GM12878 (cell line): ENCODE measurements at regions not wholly inside any gene's neighbourhood (a gene's known extent, or its start where the extent isn't known, plus 50 kb on each side); places are given as distances from the start of the nearest gene placed in this dataset.

Experiments
- ATF7 ChIP-seq: fragments of 450-650 bp; IDR thresholded peaks from 2 replicates; pipeline ENCODE4 v1.6.1; 2016; ENCODE audit warnings: low read depth, mild to moderate bottlenecking
- BCL11A ChIP-seq: IDR thresholded peaks from 2 replicates; pipeline ENCODE4 v1.6.1; 2011; ENCODE audit warnings: low read depth, low read length
- CREB1 ChIP-seq: IDR thresholded peaks from 2 replicates; pipeline ENCODE4 v1.6.1; 2012; ENCODE audit warnings: low read depth, mild to moderate bottlenecking, inconsistent platforms
- CREM ChIP-seq: IDR thresholded peaks from 2 replicates; pipeline ENCODE4 v1.6.1; 2014; ENCODE audit warnings: antibody characterized with exemption, low read depth
- DPF2 ChIP-seq: fragments of 450-650 bp; IDR thresholded peaks from 2 replicates; pipeline ENCODE4 v1.6.1; 2017; ENCODE audit warnings: mild to moderate bottlenecking
- GABPA ChIP-seq: IDR thresholded peaks from 2 replicates; pipeline ENCODE4 v1.6.1; 2014; ENCODE audit warnings: antibody characterized with exemption, low read depth, mild to moderate bottlenecking, inconsistent platforms
- IKZF2 ChIP-seq, 2 experiments: fragments of 450-650 bp; IDR thresholded peaks; 2 replicates each; pipeline ENCODE4 v1.6.1; 2017; ENCODE audit warnings: mild to moderate bottlenecking in 2 of 2, moderate library complexity in 2 of 2
- IRF4 ChIP-seq: IDR thresholded peaks from 2 replicates; pipeline ENCODE4 v1.6.1; 2011; ENCODE audit warnings: low read depth, low read length
- JUNB ChIP-seq: IDR thresholded peaks from 2 replicates; pipeline ENCODE4 v1.6.1; 2016; ENCODE audit warnings: antibody characterized with exemption, mild to moderate bottlenecking
- MEF2A ChIP-seq: IDR thresholded peaks from 2 replicates; pipeline ENCODE4 v1.6.1; 2011; ENCODE audit warnings: low read depth, mild to moderate bottlenecking, low read length, moderate library complexity; ENCODE audit not compliant: insufficient read depth
- MEF2B ChIP-seq: fragments of 450-650 bp; IDR thresholded peaks from 2 replicates; pipeline ENCODE4 v1.6.1; 2018; ENCODE audit warnings: mild to moderate bottlenecking, moderate library complexity; ENCODE audit not compliant: partially characterized antibody, poor library complexity, severe bottlenecking
- NBN ChIP-seq: fragments of 450-650 bp; IDR thresholded peaks from 2 replicates; pipeline ENCODE4 v1.6.1; 2016
- NFIC ChIP-seq: IDR thresholded peaks from 2 replicates; pipeline ENCODE4 v1.6.1; 2012; ENCODE audit warnings: low read depth, mild to moderate bottlenecking, inconsistent platforms, low read length, moderate library complexity
- SREBF1 ChIP-seq: IDR thresholded peaks from 2 replicates; pipeline ENCODE4 v1.6.1; 2012; ENCODE audit warnings: mild to moderate bottlenecking, low read length
- SUZ12 ChIP-seq: fragments of 200-600 bp; sonication (generic); IDR thresholded peaks from one replicate; pipeline ENCODE4 v1.6.1; 2018; ENCODE audit warnings: antibody characterized with exemption, mild to moderate bottlenecking; ENCODE audit not compliant: unreplicated experiment
- YY1 ChIP-seq: IDR thresholded peaks from 2 replicates; pipeline ENCODE4 v1.6.1; 2011; ENCODE audit warnings: low read depth, mild to moderate bottlenecking, low read length
- ZNF384 ChIP-seq: IDR thresholded peaks from 2 replicates; pipeline ENCODE4 v1.6.1; 2012; ENCODE audit warnings: low read depth, mild to moderate bottlenecking, low read length, improper control_type of control experiment, borderline replicate concordance
- ZSCAN29 ChIP-seq: fragments of 450-650 bp; IDR thresholded peaks from 2 replicates; pipeline ENCODE4 v1.6.1; 2017; ENCODE audit warnings: mild to moderate bottlenecking, moderate library complexity
- TF ChIP-seq, protein P1 (sequence below): IDR thresholded peaks from 2 replicates; pipeline ENCODE4 v1.6.1; 2011; ENCODE audit warnings: mild to moderate bottlenecking, low read depth, low read length, moderate library complexity; ENCODE audit not compliant: insufficient replicate concordance
- TF ChIP-seq, protein P2 (sequence below): fragments of 150-350 bp; IDR thresholded peaks from 2 replicates; pipeline ENCODE4 v1.6.1; 2014; ENCODE audit warnings: mild to moderate bottlenecking, low read depth, low read length
- TF ChIP-seq, protein P3 (sequence below): fragments of 450-650 bp; IDR thresholded peaks from 2 replicates; pipeline ENCODE4 v1.6.1; 2016; ENCODE audit warnings: mild to moderate bottlenecking
- TF ChIP-seq, protein P4 (sequence below): fragments of 450-650 bp; formaldehyde crosslinking; IDR thresholded peaks from 2 replicates; pipeline ENCODE4 v1.4.0; 2022; ENCODE audit warnings: mild to moderate bottlenecking, moderate library complexity
- TF ChIP-seq, protein P5 (sequence below): IDR thresholded peaks from 2 replicates; pipeline ENCODE4 v1.6.1; 2012; ENCODE audit warnings: low read length, inconsistent platforms

DNA sequence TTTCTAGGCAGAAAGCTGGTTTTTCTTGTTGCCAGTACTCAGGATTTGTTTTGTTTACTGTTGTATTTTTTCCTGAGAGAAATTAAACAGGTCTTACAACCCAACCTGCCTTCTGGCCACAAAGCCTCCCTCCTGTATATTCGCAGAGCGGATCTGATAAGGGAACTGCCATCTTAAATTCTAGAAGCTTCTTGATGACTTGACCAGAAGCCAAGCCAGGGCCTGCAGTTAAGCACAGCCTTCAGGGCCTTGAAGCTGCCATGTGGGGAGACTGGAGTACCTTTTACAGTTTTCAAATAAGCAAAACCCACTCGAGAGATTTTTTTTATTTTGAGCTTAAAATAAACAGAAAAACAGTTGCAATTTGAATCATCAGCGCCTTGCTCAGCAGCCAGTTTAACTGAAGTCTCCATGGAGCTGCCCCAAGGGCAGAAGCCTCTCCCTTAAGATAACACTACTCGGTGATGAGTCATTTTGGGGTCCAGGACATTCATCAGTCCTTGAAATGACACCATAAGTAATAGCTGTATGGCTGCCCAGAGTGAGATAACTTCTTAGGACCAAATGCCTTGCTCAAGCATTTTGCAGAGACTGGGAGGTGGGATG is 51.5 kb upstream of the PHLPP1 start (continued):
- TF ChIP-seq, protein P1, sequence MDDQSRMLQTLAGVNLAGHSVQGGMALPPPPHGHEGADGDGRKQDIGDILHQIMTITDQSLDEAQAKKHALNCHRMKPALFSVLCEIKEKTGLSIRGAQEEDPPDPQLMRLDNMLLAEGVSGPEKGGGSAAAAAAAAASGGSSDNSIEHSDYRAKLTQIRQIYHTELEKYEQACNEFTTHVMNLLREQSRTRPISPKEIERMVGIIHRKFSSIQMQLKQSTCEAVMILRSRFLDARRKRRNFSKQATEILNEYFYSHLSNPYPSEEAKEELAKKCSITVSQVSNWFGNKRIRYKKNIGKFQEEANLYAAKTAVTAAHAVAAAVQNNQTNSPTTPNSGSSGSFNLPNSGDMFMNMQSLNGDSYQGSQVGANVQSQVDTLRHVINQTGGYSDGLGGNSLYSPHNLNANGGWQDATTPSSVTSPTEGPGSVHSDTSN: peak; percentile 48
- no peak for TF ChIP-seq SREBF1
- TF ChIP-seq ATF7: peak; percentile 39; the same call in 1 of the 2 replicates
- TF ChIP-seq MEF2A: peak; percentile 97
- TF ChIP-seq CREM: peak; percentile 57; the same call in 1 of the 2 replicates
- TF ChIP-seq ZNF384: peak; percentile 77
- peak; percentile 42; the same call in 1 of the 2 replicates for TF ChIP-seq CREB1
- TF ChIP-seq, protein P2, sequence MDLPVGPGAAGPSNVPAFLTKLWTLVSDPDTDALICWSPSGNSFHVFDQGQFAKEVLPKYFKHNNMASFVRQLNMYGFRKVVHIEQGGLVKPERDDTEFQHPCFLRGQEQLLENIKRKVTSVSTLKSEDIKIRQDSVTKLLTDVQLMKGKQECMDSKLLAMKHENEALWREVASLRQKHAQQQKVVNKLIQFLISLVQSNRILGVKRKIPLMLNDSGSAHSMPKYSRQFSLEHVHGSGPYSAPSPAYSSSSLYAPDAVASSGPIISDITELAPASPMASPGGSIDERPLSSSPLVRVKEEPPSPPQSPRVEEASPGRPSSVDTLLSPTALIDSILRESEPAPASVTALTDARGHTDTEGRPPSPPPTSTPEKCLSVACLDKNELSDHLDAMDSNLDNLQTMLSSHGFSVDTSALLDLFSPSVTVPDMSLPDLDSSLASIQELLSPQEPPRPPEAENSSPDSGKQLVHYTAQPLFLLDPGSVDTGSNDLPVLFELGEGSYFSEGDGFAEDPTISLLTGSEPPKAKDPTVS: no peak
- TF ChIP-seq, protein P3, sequence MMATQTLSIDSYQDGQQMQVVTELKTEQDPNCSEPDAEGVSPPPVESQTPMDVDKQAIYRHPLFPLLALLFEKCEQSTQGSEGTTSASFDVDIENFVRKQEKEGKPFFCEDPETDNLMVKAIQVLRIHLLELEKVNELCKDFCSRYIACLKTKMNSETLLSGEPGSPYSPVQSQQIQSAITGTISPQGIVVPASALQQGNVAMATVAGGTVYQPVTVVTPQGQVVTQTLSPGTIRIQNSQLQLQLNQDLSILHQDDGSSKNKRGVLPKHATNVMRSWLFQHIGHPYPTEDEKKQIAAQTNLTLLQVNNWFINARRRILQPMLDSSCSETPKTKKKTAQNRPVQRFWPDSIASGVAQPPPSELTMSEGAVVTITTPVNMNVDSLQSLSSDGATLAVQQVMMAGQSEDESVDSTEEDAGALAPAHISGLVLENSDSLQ: peak; percentile 53; the same call in 1 of the 2 replicates
- TF ChIP-seq MEF2B: peak; percentile 66
- TF ChIP-seq, protein P4, sequence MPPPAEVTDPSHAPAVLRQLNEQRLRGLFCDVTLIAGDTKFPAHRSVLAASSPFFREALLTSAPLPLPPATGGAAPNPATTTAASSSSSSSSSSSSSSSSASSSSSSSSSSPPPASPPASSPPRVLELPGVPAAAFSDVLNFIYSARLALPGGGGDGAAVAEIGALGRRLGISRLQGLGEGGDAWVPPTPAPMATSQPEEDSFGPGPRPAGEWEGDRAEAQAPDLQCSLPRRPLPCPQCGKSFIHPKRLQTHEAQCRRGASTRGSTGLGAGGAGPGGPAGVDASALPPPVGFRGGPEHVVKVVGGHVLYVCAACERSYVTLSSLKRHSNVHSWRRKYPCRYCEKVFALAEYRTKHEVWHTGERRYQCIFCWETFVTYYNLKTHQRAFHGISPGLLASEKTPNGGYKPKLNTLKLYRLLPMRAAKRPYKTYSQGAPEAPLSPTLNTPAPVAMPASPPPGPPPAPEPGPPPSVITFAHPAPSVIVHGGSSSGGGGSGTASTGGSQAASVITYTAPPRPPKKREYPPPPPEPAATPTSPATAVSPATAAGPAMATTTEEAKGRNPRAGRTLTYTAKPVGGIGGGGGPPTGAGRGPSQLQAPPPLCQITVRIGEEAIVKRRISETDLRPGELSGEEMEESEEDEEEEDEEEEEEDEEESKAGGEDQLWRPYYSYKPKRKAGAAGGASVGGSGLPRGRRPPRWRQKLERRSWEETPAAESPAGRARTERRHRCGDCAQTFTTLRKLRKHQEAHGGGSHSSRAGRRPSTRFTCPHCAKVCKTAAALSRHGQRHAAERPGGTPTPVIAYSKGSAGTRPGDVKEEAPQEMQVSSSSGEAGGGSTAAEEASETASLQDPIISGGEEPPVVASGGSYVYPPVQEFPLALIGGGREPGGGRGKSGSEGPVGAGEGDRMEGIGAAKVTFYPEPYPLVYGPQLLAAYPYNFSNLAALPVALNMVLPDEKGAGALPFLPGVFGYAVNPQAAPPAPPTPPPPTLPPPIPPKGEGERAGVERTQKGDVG (CRISPR knock-in tag): no peak
- TF ChIP-seq, protein P5, sequence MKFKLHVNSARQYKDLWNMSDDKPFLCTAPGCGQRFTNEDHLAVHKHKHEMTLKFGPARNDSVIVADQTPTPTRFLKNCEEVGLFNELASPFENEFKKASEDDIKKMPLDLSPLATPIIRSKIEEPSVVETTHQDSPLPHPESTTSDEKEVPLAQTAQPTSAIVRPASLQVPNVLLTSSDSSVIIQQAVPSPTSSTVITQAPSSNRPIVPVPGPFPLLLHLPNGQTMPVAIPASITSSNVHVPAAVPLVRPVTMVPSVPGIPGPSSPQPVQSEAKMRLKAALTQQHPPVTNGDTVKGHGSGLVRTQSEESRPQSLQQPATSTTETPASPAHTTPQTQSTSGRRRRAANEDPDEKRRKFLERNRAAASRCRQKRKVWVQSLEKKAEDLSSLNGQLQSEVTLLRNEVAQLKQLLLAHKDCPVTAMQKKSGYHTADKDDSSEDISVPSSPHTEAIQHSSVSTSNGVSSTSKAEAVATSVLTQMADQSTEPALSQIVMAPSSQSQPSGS: peak; percentile 83
- peak; percentile 55; the same call in 1 of the 2 replicates for TF ChIP-seq NFIC
- TF ChIP-seq BCL11A: 0 out of 2 replicates have a peak, but pooled peaks have one; percentile 11
- TF ChIP-seq IKZF2 (IDR thresholded peaks at IDR 0.05): peak; percentile 21 to 40; a peak in 1 of 4 replicates
- TF ChIP-seq GABPA: 0 out of 2 replicates have a peak, but pooled peaks have one; percentile 36
- TF ChIP-seq NBN: no peak
- no peak for TF ChIP-seq SUZ12
- TF ChIP-seq YY1: peak; percentile 26; the same call in 1 of the 2 replicates
- peak; percentile 80 for TF ChIP-seq IRF4
- TF ChIP-seq DPF2: 0 out of 2 replicates have a peak, but pooled peaks have one; percentile 27
- TF ChIP-seq ZSCAN29: no peak
- peak; percentile 94 for TF ChIP-seq JUNB
- TF ChIP-seq, all 136 proteins: peak for 27
